SU-DHL-6 (cell line): ENCODE measurements at regions not wholly inside any gene's neighbourhood (a gene's known extent, or its start where the extent isn't known, plus 50 kb on each side); places are given as distances from the start of the nearest gene placed in this dataset.

Source experiments
- H2AFZ ChIP-seq: fragments of 200-600 bp; sonication (generic); 2 replicates; pipeline ENCODE4 v1.6.1; 2014; ENCODE audit warnings: low read depth, mild to moderate bottlenecking, moderate library complexity, mixed read lengths, antibody characterized with exemption, low read length; ENCODE audit not compliant: severe bottlenecking
- H3F3A ChIP-seq: fragments of 200-600 bp; shearing (Covaris generic); 2 replicates; pipeline ENCODE4 v1.6.0; 2016; ENCODE audit warnings: antibody characterized with exemption, mild to moderate bottlenecking; ENCODE audit not compliant: insufficient read depth
- H3K27ac ChIP-seq: fragments of 200-600 bp; sonication (generic); 2 replicates; pipeline ENCODE4 v1.5.1; 2016; ENCODE audit warnings: low read depth, mild to moderate bottlenecking, low read length, moderate library complexity, mixed read lengths
- H3K27me3 ChIP-seq: fragments of 200-600 bp; sonication (generic), shearing (Covaris generic); 2 replicates; pipeline ENCODE4 v1.6.0; 2014; ENCODE audit warnings: mild to moderate bottlenecking, low read length
- H3K36me3 ChIP-seq: fragments of 200-600 bp; sonication (generic); 2 replicates; pipeline ENCODE4 v1.6.1; 2014; ENCODE audit warnings: mild to moderate bottlenecking, low read length, mixed read lengths
- H3K4me2 ChIP-seq: fragments of 300-600, 200-600 bp; shearing (Covaris generic), sonication (generic); 2 replicates; pipeline ENCODE4 v1.6.0; 2014; ENCODE audit warnings: low read length, low read depth, mild to moderate bottlenecking; ENCODE audit not compliant: poor library complexity, severe bottlenecking
- H3K4me3 ChIP-seq: fragments of 200-600 bp; sonication (generic); 2 replicates; pipeline ENCODE4 v1.5.1; 2014; ENCODE audit warnings: antibody characterized with exemption, low read length, mild to moderate bottlenecking, mixed read lengths; ENCODE audit not compliant: insufficient read depth, poor library complexity, severe bottlenecking
- H3K79me2 ChIP-seq: fragments of 200-600 bp; sonication (generic); 2 replicates; pipeline ENCODE4 v1.6.1; 2014; ENCODE audit warnings: mild to moderate bottlenecking, low read length, moderate library complexity; ENCODE audit not compliant: insufficient read depth
- H3K9ac ChIP-seq: fragments of 200-600 bp; sonication (generic); 2 replicates; pipeline ENCODE4 v1.7.0; 2014; ENCODE audit warnings: mild to moderate bottlenecking, low read length
- H3K9me2 ChIP-seq: fragments of 200-600 bp; sonication (generic); replicated peaks from 2 replicates; pipeline ENCODE4 v1.6.1; 2014; ENCODE audit warnings: low read length; ENCODE audit not compliant: insufficient read depth
- H3K9me3 ChIP-seq: fragments of 200-600 bp; sonication (generic); 2 replicates; pipeline ENCODE4 v1.6.1; 2014; ENCODE audit warnings: low read length, mixed read lengths; ENCODE audit not compliant: insufficient read depth
- H4K20me1 ChIP-seq: fragments of 200-600 bp; sonication (generic); 2 replicates; pipeline ENCODE4 v1.6.1; 2014; ENCODE audit warnings: low read depth, mild to moderate bottlenecking, antibody characterized with exemption, low read length, moderate library complexity, mixed read lengths
- EZH2phosphoT487 ChIP-seq: fragments of 200-600 bp; sonication (generic), shearing (Covaris generic); conservative IDR thresholded peaks from 2 replicates; pipeline ENCODE4 v1.6.1; 2018; ENCODE audit warnings: mild to moderate bottlenecking, antibody characterized with exemption, low read length, moderate library complexity, mixed read lengths
- TF ChIP-seq, protein P1 (sequence below): fragments of 200-600 bp; sonication (generic); IDR thresholded peaks from one replicate; pipeline ENCODE4 v1.5.1; 2017; ENCODE audit warnings: antibody characterized with exemption, mild to moderate bottlenecking, low read length, moderate library complexity; ENCODE audit not compliant: insufficient read depth, poor library complexity, severe bottlenecking

GRCh38 chr15:29935296-29936004 lies 113.2 kb upstream of the TJP1 start:
- no peak for TF ChIP-seq EZH2phosphoT487
- TF ChIP-seq, protein P1, sequence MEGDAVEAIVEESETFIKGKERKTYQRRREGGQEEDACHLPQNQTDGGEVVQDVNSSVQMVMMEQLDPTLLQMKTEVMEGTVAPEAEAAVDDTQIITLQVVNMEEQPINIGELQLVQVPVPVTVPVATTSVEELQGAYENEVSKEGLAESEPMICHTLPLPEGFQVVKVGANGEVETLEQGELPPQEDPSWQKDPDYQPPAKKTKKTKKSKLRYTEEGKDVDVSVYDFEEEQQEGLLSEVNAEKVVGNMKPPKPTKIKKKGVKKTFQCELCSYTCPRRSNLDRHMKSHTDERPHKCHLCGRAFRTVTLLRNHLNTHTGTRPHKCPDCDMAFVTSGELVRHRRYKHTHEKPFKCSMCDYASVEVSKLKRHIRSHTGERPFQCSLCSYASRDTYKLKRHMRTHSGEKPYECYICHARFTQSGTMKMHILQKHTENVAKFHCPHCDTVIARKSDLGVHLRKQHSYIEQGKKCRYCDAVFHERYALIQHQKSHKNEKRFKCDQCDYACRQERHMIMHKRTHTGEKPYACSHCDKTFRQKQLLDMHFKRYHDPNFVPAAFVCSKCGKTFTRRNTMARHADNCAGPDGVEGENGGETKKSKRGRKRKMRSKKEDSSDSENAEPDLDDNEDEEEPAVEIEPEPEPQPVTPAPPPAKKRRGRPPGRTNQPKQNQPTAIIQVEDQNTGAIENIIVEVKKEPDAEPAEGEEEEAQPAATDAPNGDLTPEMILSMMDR, result no peak
- H3K4me3 ChIP-seq, result no peak overlapping the region

DNA sequence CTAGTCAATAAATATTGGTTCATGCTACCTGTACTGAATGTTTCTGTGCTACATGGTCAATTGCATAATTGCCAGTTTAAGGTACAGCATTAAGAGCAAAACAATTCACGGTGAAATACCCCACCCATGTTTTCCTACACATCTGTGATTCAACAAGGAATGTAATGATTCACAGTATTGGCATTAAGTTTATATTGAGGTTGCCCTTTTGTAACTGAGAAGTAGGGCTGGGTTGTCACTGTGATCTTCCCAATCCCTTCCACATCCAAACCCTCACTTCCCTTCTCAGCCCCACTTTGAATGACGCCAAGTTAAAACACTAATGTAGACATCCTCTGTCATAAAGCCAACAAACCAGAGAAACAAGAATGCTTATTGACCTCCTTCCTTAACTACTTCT lies 112.0 kb upstream of the TJP1 start:
- Histone ChIP-seq H3F3A (no peaks in the 10 kb centered on the region), H3K4me3 (no peak overlapping the region), H2AFZ (no peak overlapping the region), H3K27ac (no peak overlapping the region), H3K4me2 (no peak overlapping the region), H3K9ac (no peak overlapping the region), H3K9me2 (no peaks in the 10 kb centered on the region), H3K36me3 (no peaks in the 10 kb centered on the region), H3K9me3 (no peaks in the 10 kb centered on the region), H4K20me1 (no peaks in the 10 kb centered on the region), H3K79me2 (no peaks in the 10 kb centered on the region), H3K27me3 (no peaks in the 10 kb centered on the region)
- no peak for TF ChIP-seq EZH2phosphoT487
- TF ChIP-seq, protein P1, result no peak

More at GRCh38 chr15:29935296-29936004, 113.2 kb upstream of the TJP1 start:
- no peaks in the 10 kb centered on the region for H3K79me2 ChIP-seq
- no peaks in the 10 kb centered on the region for H3K9me3 ChIP-seq
- H3F3A ChIP-seq, result no peaks in the 10 kb centered on the region
- H4K20me1 ChIP-seq, result no peaks in the 10 kb centered on the region
- H3K27ac ChIP-seq, result no peak overlapping the region
- no peak overlapping the region for H3K4me2 ChIP-seq
- no peaks in the 10 kb centered on the region for H3K9me2 ChIP-seq
- H3K36me3 ChIP-seq, result no peaks in the 10 kb centered on the region
- no peak overlapping the region for H2AFZ ChIP-seq
- no peaks in the 10 kb centered on the region for H3K27me3 ChIP-seq
- H3K9ac ChIP-seq, result no peak overlapping the region

DNA sequence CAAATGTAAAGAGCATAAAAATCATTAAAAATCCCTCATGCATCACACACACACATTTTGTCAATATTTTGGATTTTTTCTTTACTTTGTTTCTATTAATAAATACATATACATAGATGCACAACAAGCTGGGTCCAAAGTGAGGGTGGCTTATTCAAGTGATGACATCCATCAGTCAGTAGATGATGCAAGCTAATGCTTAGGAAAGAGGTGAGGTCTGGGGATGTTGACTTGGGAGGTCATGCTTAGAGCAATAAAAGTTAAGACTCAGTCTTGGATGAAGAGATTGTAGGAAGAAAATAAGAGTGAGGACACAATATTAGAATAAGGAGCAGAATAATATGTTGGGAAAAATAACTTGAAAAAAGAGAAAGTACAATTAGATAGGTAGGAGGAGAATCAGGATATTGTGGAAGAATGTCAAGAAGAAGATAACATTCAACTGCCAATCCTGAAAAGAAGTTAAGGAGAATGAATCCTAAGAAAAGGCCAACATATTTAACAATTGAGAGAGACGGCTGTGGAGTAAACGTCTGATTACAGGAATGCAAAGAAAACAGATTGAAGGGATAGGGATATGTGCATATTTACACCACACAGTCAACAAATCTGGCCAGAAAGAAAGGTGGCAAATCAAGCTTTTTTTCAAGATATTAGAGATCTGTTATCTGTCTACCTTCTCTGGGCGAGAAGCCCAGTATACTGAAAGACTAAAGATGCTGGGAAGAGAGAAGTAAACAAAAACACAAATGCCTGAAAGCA lies 111.0 kb upstream of the TJP1 start:
- Histone ChIP-seq H4K20me1 (no peaks in the 10 kb centered on the region), H3K4me2 (no peak overlapping the region), H3K27ac (no peak overlapping the region)

More for the DNA sequence above, 111.0 kb upstream of the TJP1 start:
- H3K9ac ChIP-seq, result no peak overlapping the region
- H3K9me2 ChIP-seq, result no peaks in the 10 kb centered on the region
- H3K9me3 ChIP-seq, result no peaks in the 10 kb centered on the region
- H3K79me2 ChIP-seq, result no peaks in the 10 kb centered on the region
- H2AFZ ChIP-seq, result no peak overlapping the region
- H3F3A ChIP-seq, result no peaks in the 10 kb centered on the region
- no peak overlapping the region for H3K4me3 ChIP-seq
- H3K36me3 ChIP-seq, result no peaks in the 10 kb centered on the region
- no peak for TF ChIP-seq EZH2phosphoT487
- TF ChIP-seq, protein P1, result no peak
- no peaks in the 10 kb centered on the region for H3K27me3 ChIP-seq
